GM21526 (cell line): ENCODE measurements at regions not wholly inside any gene's neighbourhood (a gene's known extent, or its start where the extent isn't known, plus 50 kb on each side); places are given as distances from the start of the nearest gene placed in this dataset.

Experiments used
- ATAC-seq: cut with Tn5 transposase; IDR thresholded peaks from one replicate; pipeline ENCODE4 v1.9.1; 2021; ENCODE audit warnings: moderate library complexity; ENCODE audit not compliant: unreplicated experiment, low FRiP score

DNA sequence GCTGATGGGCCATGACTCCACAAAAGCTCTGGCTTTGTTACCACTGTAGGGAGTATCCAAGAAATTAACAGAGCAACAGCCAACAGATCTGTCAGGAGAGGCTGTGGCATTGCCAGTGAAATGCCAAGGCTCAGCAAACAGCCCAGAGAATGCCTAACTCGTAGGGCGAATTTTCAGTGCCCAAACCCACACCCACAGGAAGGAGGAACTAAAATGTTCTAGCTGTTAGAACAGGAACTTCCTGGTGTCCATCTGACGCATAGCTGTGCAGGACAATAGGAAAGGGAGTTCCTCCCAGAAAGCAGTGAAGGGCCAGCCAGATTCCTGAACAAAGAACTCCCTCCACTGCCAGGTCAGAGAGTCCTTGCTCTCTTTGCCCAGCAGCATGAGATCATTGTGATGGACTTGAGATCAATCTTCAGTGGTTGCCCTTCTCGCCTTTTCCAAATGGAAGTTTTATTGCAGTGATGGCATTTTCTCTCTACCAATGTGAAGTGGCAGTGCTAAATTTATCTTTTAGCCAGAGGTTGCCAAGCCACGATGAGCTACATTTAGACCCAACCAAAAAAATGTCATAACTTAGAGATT is 224.2 kb upstream of the STARD13 start:
- ATAC-seq = no peak

DNA sequence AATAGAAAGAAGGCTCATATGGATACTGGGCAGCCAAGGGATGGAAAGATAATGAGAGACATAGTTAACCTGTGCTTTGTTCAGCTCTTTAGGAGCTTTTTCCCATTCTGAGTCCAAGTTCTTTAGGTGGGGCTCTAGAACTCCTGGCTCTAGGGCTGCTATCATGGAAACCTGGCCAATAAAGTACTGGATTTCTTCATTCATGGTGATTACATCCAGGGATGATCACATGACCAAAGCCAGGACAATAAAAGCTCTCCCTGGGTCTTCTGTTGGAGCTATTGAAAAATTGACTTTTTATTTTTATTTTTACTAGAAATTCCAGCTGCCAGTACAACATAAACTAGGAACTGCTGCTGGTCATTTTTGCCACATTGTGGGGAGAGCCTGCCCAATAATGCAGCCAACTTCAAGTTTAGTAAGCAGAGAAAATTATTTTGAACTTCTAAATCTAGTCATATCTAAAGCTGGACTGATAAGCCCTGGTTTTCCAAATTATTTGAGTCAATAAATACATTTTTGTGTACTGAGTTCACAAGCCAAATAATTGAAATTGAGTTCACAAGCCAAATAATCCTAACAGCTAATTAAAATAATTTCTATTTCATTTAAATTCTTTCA is 224.9 kb upstream of the STARD13 start:
- no peak for ATAC-seq

DNA sequence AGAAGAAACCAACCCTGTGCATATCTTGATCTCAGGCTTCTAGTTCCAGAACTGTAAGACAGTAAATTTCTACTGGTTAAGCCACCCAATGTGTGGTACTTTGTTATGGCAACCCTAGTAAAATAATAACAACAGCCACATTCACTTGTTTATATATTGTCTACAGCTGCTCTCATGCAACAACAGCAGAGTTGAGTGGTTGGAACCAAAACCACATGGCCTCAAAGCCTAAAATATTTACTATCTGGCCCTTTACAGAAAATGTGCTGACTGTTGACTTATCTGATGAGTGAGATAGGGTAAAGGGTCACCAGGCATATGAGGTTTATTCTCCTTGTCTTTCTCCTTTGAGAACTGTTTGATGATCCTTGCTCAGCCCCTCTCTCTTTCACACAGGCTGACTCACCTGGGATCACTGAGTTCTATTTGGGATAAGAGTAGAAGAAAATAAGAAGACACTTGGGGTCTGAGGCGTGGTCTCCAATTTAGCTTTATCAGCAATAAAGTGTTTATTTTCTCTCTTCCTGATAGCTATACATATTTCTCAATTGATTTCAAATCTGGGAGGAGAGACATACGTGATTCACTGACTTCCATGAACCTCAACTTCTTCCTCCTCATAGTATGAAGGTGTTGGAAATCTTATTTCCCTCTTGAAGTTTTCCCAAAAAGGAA is 227.5 kb upstream of the STARD13 start:
- no peak for ATAC-seq

DNA sequence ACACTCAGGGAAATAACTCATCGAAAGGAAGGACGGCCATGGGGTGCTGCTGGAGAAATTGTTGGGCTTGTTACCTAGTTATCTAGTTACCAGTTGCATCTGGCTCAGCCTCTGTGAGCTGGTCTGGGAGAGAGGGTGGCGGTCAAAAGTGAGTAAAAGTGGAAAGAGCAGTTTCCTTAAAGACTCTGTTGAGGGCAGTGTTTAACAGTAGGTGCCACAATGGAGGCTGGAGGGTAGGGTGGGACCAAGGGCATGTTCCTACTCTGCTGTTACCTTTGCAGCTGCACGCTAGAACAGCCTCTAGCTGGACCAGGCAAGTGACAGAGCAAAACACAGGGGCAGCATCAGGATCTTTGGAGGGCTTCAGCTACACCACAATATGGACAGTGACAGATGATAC is 228.8 kb upstream of the STARD13 start:
- no peak for ATAC-seq

DNA sequence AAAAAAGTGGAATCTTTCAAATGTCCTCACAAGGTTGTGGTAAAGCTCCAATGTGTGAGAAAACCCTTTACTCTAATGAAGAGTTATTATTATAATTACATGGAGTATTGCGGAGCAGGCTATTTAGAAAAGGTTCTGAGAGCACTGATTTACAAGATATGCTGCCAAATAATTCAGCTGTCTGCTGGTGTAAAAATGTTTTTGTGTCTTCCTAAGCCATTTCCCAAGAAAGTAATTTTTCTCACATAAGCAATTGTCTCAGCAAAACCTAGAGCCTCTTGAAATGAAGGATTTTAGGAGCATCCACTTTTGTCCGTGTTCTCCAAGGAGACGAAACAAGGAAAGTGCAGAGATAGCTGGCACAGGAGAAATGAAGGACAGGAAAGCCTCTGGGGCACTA is 229.6 kb upstream of the STARD13 start:
- ATAC-seq = no peak

DNA sequence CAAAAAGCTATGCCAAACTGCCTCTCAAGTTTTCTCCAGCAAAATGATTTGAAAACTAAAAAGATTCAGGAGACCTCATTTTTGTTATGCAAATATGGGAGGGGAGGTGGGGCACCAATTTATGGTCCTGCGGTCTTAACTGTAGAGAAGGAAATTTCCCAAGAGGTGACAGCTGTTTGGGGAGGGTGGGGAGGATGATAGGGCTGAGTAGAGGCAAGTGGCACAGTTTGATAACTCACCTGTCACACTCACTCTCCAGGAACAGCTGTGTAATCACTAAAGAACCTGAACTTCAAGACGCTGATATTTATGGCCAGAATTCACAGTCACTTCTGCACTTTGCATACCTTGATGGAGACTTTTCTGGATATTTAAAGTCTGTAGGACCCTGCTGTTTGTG is 232.9 kb upstream of the STARD13 start:
- ATAC-seq = no peak

DNA sequence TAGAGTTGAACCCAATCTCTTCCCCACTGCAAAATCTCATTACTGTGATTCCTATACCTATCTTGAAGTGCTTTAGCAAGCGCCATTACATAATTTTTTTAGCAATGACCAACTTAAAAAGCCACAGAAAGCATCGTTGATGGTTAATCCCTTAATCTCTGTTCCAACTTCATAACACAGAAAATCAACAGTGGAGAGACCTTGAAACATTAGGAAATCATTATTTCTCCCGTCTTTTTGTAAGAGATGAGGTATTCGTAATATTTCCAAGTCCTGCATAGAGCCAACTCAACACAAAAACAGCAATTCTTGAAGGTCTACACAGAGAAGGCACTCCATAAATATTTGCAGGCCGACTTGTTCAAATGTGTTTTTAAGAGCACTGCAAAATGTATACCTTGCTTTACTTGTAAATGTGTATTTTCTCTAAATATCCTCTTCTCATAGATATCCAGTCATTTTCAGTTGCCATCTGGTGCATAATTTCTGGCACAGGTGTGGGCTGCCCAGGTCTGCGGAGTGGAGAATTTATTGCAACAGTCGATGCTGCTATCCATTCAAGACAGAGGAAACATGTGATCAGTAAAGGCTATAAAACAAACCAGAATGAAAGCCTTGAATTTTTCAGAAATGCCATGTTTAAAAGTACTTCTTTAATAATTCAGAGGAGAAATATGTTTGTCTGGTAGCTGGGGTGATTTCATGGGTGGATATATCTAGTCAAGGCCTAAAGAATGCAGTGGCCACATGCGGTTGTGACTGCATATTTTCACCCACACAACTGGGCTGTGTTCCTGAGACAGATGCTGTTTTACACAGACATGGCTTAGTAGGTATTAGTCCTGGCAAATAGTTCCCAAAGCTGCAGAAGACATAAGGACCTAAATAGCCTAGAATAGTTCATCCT is 234.3 kb upstream of the STARD13 start:
- ATAC-seq = no peak

DNA sequence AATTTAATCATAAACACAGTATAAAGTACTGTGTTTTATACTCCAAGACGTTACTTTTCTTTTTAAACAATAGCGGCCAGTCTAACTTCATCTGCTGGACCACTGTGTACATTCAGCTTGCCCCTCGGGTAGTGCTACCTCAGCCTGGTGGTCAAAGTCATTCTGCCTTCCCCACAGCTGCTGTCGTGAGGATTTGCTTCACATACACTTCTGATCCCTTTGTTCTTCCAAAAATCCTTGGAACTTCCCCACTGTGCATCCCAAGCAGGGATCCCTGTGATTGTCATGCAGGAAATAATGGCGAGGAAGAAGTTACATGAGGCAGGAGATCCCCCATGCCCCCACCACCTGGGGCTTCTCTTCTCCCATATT is 234.9 kb upstream of the STARD13 start:
- no peak for ATAC-seq

DNA sequence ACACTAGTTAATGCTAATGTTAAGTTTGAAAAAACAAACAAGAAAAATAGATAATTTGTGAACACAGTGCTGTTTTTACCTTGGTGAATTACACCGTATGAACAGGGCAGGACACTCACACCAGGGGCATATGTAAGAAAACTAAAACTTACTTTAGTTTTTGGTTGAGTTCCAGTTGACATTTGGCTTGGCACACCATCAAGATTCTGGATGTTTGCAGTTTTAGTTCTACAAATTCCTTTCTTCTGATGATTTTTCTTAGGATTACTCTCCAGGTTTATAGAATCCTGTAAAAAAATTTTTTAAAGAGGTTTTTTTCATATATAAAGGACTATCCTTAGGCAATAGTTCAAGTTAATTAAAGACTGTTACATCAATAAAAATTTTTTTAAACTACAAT is 238.5 kb upstream of the STARD13 start:
- ATAC-seq = no peak

DNA sequence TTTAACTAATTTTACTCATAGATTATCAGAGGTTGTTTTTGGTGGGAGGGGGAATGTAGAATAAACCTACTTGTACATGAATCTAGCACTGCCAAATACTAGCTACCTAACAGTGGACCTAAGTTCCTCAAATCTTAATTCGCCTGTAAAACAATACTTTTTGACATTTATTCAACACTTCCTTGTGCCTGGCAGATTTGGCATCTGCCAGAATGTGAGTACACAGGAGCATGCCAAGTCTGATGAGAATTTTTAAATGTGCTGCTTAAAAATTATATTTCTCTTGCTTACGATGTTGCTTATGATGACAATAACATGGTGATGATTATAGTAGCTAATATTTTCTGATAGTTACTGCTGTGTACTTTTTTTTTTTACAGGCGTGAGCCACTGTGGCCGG is 240.2 kb upstream of the STARD13 start:
- no peak for ATAC-seq

DNA sequence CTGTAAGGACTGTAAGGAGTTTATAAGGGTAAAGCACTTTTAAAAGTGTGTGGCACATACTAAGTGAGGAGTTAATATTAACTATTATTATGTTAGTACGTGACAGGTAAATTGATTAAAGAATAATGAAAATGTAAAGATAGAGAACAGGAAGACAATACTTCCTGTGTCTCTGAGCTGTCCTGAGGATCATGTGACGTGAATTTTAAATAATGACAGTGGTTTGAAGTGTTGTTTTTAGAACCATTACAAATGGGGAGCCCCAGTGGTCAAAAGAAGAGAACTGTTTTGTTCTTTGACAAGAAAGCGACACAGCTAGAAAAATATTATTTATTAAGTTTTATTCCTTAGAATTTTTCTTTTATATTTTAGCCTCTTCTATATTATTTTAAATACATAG is 241.2 kb upstream of the STARD13 start:
- ATAC-seq = no peak

DNA sequence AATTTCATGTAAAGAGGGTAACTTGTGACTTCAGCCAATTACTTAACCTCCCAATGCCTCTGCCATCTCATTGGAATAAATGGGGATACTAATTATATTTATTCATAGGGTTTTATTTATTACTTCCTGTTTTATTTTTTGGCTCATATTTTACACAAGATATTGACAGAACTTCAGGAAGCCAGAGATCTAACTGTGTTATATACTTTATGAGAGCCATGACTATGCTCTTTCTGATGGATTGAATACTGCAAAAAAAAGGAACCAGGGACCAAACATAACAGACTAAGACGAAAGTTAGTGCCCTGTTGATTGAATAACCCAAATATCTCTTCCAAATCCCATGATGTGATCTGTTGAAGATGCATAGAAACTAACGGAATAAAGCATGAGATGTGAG is 243.3 kb upstream of the STARD13 start:
- no peak for ATAC-seq

DNA sequence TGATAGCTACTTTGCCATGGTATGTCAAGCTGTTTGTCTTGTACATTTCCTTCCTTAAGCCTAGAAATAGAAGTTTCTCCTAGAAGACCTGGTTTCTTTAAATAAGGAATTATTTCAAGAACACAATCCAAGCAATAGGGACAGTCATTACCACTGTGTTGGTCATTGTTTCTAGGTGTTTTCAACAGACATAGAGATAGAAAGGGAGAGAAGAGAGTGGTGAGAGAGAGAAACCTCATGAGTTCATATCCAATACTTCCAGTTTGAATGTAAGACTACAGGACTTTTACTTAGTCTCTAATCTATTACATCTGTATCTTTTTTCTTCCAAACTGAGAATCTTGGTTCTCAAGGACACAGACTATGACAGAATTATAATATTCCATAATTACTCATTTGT is 245.9 kb upstream of the STARD13 start:
- ATAC-seq = no peak

DNA sequence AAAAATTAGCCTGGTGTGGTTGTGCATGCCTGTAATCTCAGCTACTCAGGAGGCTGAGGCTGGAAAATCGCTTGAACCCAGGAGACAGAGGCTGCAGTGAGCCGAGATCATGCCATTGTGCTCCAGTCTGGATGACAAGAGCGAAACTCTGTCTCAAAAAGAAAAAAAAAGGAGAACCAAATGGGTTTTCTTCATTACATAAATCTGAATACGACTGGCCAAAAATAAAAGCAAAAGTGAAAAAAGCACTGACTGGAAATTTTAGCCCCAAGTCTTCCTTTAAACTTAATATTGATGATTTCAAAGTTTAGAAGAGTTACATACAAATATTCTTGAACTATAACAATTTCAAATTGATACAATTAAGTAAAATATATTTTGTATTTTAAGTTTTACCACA is 249.5 kb upstream of the STARD13 start:
- no peak for ATAC-seq

DNA sequence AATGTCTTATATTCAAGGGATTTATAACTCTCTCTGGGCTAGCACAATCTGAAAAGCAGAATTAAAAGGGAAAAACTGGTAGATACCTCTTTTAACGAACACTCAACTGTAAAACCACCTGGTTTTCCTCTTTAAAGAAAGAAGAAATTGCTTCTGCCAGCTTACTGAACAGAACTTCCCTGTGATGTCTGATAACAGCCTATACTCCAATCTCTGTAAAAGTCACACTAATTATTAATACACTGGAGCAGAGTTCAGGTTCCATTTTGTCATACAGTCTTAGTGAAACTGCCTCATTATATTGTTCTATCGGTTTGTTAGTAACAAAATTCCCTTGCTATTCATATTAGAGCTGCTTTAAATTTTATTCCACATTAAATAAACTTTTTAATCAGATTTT is 251.0 kb upstream of the STARD13 start:
- no peak for ATAC-seq

DNA sequence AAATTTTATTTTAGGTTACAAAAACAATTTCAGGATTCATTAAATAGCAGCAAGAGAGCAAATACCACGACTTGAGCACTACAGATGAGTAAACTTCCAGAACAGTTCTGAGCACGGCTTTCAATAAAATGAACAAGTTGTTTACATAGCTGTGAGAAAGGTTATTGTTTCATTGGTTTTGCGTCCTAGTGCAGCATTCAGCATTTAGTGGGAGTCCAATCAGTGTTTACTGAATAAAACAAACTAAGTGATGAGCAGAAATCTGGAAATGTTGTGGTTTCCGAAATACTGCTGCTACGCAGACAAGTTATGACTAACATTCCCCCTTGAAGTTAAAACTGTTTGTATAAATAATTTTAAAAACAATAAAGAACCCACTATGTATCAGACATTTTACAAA is 251.5 kb upstream of the STARD13 start:
- no peak for ATAC-seq

DNA sequence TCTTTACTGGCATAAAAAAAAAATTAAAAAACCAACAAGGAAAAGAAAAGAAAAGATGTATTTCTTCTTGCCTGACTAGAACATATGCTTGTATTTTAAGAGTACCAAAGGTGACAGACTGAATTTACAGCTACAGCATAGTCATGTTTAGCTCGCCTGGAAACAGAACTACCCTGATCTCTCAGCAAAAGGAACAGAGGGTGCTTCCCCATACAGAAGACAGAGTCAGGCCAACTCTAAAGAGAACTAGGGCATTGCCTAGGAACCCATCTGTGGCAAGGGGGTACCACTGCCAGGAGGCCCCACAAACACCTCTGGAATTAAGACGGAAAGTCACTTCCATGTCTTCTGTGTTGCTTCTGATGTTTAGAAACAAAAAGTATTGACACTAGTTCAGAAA is 252.1 kb upstream of the STARD13 start:
- no peak for ATAC-seq

DNA sequence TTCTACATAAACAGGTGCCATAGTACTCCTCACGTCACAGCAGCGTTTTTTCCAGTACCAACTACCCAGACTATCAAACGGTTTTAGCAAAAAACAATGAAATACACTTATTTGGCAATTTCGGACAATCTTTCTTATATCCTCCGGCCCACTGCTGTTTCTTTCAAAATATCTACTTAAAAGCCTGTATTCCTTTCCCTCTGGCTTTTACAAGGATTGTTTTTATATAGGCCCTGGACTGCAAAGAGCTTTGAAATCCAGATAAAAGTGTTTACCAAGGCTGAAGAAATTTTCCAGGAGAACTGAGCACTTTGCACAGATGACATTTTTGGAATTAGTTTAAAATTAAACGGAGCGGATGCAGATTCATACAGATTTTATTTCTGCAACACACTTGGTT is 255.9 kb upstream of the STARD13 start:
- no peak for ATAC-seq

DNA sequence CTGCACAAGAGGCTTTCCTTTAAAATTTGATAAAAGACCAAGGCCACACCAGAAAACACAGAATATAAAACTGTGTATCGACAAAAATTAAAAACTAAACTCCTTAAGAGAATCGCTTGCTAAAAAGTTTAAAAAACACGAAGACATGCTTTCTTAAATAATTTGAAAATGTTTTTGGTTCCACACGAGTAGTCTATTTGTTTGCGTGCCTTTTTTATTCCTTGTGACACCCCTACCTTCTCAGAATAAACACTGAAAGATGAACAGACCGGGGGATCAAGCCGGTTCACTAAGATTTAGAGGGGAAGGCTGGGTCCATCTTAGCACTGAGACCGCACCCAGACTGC is 256.4 kb upstream of the STARD13 start:
- no peak for ATAC-seq

DNA sequence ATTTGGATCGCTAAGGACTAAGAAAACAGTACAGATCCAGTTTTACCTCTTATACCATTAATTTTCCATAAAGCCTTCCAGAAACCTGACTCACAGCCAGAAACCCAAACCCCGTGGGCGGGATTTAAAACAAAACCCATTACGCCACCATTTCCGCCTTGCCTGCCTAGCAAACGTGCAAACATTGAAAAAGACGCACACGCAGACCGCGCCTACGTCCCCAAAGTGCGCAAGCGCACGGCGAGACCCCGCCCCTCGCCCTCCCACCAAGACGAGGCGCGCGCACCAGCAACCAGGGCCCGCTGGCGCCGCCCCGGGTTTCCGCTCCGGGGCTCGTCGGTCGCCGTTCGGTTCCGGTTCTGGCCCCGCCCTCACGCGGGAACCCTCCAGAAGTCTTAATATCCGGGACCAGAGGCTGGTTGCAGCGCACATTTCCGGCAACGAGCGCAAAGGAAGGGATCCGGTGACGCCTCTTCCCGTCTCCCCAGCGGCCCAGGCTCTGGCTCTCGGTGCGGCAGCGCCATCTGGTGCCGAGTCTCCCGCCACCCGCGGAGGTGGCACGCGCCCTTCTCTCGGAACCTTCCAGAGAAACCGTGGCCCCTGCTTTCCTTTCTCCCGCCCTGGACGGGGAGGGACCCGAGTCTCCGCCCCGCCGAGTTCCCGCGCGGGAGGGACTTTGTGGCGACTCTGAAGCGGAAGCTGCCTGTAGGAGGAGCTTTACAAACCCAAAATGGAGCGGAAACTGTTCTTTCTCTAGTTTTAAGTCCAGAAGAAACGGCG is 256.9 kb upstream of the STARD13 start:
- peak; percentile 78 for ATAC-seq

DNA sequence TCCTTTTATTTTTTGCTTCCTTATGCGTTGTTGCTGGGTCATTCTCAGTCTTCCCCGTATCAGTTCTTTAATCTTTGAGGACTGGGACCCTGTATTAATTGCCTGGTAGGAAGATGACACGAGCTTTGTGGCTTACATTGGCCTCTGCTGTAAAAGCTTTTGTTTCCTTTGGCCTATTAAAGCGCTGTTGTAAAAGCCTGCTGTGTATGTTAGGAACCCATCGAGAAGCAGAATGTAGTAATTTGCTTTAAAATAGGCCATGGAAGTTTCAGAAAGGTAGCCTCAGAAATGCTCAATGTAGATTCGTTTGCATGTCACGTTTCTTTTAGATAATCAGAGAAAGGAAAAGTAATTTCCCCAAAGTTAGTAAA is 257.5 kb upstream of the STARD13 start:
- peak; percentile 2 for ATAC-seq
